CD4-positive, alpha-beta T cell treated with Interleukin-15 for 4 hours (primary cell): ENCODE measurements at regions not wholly inside any gene's neighbourhood (a gene's known extent, or its start where the extent isn't known, plus 50 kb on each side); places are given as distances from the start of the nearest gene placed in this dataset.

Experiments used
- DNase-seq: peaks from one replicate; pipeline ENCODE4 v3.0.0-alpha.2; 2020; ENCODE audit warnings: low spot score

DNA sequence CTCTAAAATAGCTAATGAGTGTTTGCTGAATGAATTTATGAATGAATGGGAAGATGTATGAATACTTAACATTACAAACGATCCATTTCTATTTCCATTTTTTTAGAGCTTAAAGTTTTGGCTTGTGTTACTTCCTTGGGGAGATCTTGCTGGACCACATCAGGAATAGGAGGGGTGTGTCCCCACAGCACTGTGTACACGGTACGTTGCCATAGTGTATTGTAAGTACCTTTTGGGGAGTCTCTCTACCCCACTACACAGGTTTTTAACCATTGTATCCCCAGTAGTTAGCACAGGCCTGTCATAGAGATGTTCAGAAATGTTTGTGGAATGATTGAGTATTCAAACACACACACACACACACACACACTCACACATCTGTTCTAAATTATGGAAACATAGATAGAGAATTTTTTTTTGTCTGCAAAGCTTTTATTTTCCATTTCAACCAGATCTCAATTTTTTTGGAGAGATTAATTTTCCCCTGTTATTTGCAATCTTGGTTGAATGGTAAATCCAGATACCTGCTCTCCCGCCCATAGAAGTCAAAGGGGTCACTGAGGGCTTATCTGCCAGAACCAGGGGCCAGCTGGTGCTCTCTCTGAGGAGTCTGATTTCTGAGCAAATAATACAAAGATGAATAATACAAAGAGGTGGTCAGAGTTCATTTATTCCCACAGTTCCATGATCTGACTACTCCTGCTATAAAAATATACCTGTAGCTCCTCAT is 471.0 kb downstream of the INSC start:
- DNase-seq = no peak

GRCh38 chr11:15586741-15587473 is 472.2 kb downstream of the INSC start:
- DNase-seq = no peak

- no peak for DNase-seq
Observed at GRCh38 chr11:15589070-15589626, 474.4 kb downstream of the INSC start.

- no peak for DNase-seq
Observed at GRCh38 chr11:15590132-15590531, 475.4 kb downstream of the INSC start.

GRCh38 chr11:15591112-15591537 is 476.4 kb downstream of the INSC start:
- no peak for DNase-seq

DNA sequence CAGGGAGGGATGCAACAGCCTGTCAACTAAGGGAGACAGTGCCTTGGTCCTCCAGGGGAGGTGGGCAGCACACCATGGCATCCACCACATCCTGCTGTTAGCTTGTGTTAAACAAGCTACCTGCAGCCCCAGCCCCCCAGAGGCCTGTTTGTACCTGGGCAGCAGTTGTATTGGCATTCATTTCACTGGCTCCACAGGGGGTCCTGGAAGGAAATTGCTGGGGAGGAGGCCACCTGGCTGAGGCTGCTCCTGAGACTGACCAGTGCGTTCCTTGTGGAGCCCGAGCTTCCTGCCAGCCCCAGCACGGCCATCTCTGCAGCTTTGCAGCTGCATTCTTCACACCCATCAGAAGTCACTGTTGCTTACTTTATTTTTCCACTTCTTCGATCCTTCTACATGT is 479.9 kb downstream of the INSC start:
- no peak for DNase-seq

- no peak for DNase-seq
Observed at GRCh38 chr11:15599376-15599775, 484.7 kb downstream of the INSC start.

GRCh38 chr11:15602047-15602446 is 487.3 kb downstream of the INSC start:
- no peak for DNase-seq

- no peak for DNase-seq
Observed at GRCh38 chr11:15602785-15603567, 488.3 kb downstream of the INSC start.

GRCh38 chr11:15605094-15605493 is 490.4 kb downstream of the INSC start:
- no peak for DNase-seq

- DNase-seq = no peak
Observed at GRCh38 chr11:15607361-15608036, 492.8 kb downstream of the INSC start.

- DNase-seq = no peak
Observed at GRCh38 chr11:15609445-15609844, 494.7 kb downstream of the INSC start.

GRCh38 chr11:15610881-15611280 is 496.2 kb downstream of the INSC start:
- DNase-seq = no peak

- DNase-seq = no peak
Observed at GRCh38 chr11:15613251-15613650, 498.5 kb downstream of the INSC start.

DNA sequence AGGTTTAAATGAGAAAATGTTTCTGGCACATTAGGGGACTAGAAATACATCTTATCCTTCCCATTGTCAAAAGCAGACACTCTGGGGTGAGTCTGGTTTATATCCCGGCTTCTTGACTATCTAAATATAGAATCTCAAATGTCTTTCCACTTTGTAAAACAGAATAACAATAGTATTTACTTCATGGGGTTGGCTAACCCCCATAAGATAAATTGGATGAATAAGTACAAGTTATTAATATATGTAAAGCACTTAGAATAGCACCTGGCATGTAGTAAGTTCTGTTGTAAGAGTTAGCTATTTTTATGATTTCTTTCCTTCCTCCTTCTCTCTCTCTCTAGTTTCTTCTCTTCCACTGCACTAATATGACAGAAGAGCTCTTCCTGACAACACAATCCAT is 499.1 kb downstream of the INSC start:
- no peak for DNase-seq

GRCh38 chr11:15615398-15616096 is 500.8 kb downstream of the INSC start:
- DNase-seq = no peak

DNA sequence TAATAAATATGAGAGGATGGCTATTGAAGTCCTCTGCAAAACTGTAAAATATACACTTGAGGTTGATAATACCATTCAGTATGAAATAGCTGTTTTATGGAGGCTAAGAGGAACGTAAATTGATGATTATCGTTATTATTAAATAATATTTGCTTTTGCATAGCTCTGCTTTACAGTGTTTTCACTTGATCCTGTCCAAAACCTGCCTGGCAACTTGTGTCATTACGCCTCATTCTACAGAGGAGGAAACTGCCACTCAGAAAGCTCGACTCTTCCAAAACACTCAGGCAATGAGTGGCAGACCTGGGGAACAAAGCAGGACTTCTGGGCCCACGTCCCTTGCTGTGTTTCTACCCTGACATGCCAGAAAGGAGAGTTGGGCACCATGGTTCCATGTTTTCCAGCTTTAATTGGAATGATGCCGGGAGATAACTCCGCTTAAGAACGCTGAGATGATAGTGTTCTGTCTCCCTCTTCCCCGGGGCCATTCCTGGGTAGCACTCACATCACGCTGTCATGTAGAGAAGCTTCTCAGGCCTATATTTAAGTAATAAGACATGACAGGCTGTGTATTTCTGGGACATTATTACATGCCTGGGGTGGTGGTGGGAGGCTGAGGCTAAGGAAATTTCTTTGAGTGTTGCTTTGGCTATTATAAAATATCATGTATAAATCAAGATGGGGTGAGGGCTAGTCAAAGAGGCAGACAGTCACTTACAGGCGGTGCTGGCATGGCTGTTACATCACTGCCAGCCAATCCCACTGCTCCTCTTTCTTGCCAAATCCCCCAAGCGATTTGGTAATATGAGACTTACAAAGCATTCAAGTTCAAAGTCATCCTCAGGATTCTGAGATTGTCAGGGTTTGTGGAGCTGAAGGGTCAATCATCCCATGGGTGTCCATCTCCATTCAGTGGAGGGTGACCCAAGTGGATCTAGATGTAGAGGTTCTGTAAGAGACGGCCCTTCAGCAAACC is 501.7 kb downstream of the INSC start:
- no peak for DNase-seq

- no peak for DNase-seq
Observed at GRCh38 chr11:15617126-15617525, 502.4 kb downstream of the INSC start.

GRCh38 chr11:15618583-15619032 is 503.9 kb downstream of the INSC start:
- DNase-seq = no peak

DNA sequence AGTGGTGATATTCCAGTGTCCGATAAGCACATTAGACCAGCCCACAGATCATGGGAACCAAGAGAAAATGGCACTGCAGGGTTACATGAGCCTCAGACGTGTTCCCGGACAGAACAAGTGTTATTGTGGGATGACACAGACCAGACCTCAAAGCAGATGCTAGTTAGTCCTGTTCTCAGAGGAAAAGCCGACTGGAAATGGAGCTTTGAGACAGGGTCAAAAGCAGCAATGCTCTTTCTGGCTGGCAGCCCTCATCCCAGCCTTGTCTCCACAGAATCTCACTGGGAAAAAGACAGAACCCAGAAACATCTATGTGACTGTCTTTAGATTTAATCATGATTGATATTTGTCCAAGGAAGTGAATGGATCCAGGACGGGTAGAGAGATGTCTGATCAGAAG is 506.8 kb downstream of the INSC start:
- DNase-seq = no peak
